H9 (cell line): ENCODE measurements at regions not wholly inside any gene's neighbourhood (a gene's known extent, or its start where the extent isn't known, plus 50 kb on each side); places are given as distances from the start of the nearest gene placed in this dataset.

Experiments
- DNase-seq: peaks from one replicate; pipeline ENCODE4 v3.0.0-alpha.2; 2017
- H2AFZ ChIP-seq: one replicate; pipeline ENCODE4 v1.6.1; 2013; ENCODE audit warnings: mild to moderate bottlenecking, low read length, control low read depth, moderate library complexity
- H2AK5ac ChIP-seq: 2 replicates; pipeline ENCODE4 v1.6.1; 2013; ENCODE audit warnings: low read length, control low read depth, mixed read lengths; ENCODE audit not compliant: insufficient read length
- H2BK120ac ChIP-seq: one replicate; pipeline ENCODE4 v1.6.1; 2013; ENCODE audit warnings: low read depth, mild to moderate bottlenecking, low read length, control low read depth, inconsistent platforms; ENCODE audit not compliant: poor library complexity, severe bottlenecking
- H2BK12ac ChIP-seq: 2 replicates; pipeline ENCODE4 v1.6.1; 2013; ENCODE audit warnings: low read length, control low read depth, mixed read lengths, low read depth; ENCODE audit not compliant: insufficient read length
- H2BK15ac ChIP-seq: 2 replicates; pipeline ENCODE4 v1.6.1; 2013; ENCODE audit warnings: low read depth, low read length, control low read depth
- H2BK20ac ChIP-seq: one replicate; pipeline ENCODE4 v1.6.1; 2013; ENCODE audit warnings: low read depth, mild to moderate bottlenecking, low read length, control low read depth, inconsistent platforms; ENCODE audit not compliant: poor library complexity, severe bottlenecking
- H2BK5ac ChIP-seq: 2 replicates; pipeline ENCODE4 v1.6.1; 2013; ENCODE audit warnings: low read length, control low read depth, mixed read lengths; ENCODE audit not compliant: insufficient read length
- H3K14ac ChIP-seq: 2 replicates; pipeline ENCODE4 v1.6.1; 2013; ENCODE audit warnings: low read length, control low read depth; ENCODE audit not compliant: insufficient read depth
- H3K18ac ChIP-seq: 2 replicates; pipeline ENCODE4 v1.6.1; 2013; ENCODE audit warnings: low read depth, mild to moderate bottlenecking, mixed read lengths, low read length, control low read depth; ENCODE audit not compliant: insufficient read length
- H3K23ac ChIP-seq: 2 replicates; pipeline ENCODE4 v1.6.1; 2013; ENCODE audit warnings: low read length, control low read depth, mixed read lengths, low read depth; ENCODE audit not compliant: insufficient read length
- H3K23me2 ChIP-seq: 2 replicates; pipeline ENCODE4 v1.6.1; 2013; ENCODE audit warnings: low read depth, mild to moderate bottlenecking, mixed read lengths, low read length, control low read depth; ENCODE audit not compliant: insufficient read length, poor library complexity, severe bottlenecking
- H3K27ac ChIP-seq: 2 replicates; pipeline ENCODE4 v1.5.1; 2013; ENCODE audit warnings: low read length, control low read depth, mixed read lengths, low read depth; ENCODE audit not compliant: insufficient read length
- H3K27me3 ChIP-seq: 2 replicates; pipeline ENCODE4 v1.6.1; 2013; ENCODE audit warnings: low read length, control low read depth, inconsistent platforms; ENCODE audit not compliant: insufficient read depth
- H3K4ac ChIP-seq: 2 replicates; pipeline ENCODE4 v1.6.1; 2013; ENCODE audit warnings: low read depth, mild to moderate bottlenecking, control low read depth, inconsistent platforms, low read length, moderate library complexity
- H3K4me1 ChIP-seq: 2 replicates; pipeline ENCODE4 v1.6.1; 2013; ENCODE audit warnings: low read length, control low read depth, inconsistent platforms; ENCODE audit not compliant: insufficient read depth
- H3K4me2 ChIP-seq: 2 replicates; pipeline ENCODE4 v1.6.1; 2013; ENCODE audit warnings: low read length, control low read depth, mixed read lengths; ENCODE audit not compliant: insufficient read length, insufficient read depth
- H3K56ac ChIP-seq: 2 replicates; pipeline ENCODE4 v1.6.1; 2013; ENCODE audit warnings: low read depth, mild to moderate bottlenecking, mixed read lengths, low read length, control low read depth; ENCODE audit not compliant: insufficient read length
- H3K79me1 ChIP-seq: 2 replicates; pipeline ENCODE4 v1.6.1; 2013; ENCODE audit warnings: low read depth, mild to moderate bottlenecking, moderate library complexity, low read length, control low read depth, inconsistent platforms; ENCODE audit not compliant: insufficient read depth, poor library complexity, severe bottlenecking
- H3K79me2 ChIP-seq: 2 replicates; pipeline ENCODE4 v1.6.1; 2013; ENCODE audit warnings: low read length, control low read depth, inconsistent platforms; ENCODE audit not compliant: insufficient read depth
- H3K9ac ChIP-seq: 2 replicates; pipeline ENCODE4 v1.6.1; 2013; ENCODE audit warnings: low read length, control low read depth, mixed read lengths; ENCODE audit not compliant: insufficient read length; ENCODE audit errors: extremely low read depth
- H3K9me3 ChIP-seq: one replicate; pipeline ENCODE4 v1.6.1; 2013; ENCODE audit warnings: low read depth, low read length, inconsistent platforms; ENCODE audit not compliant: control insufficient read depth
- H3T11ph ChIP-seq: one replicate; pipeline ENCODE4 v1.6.1; 2013; ENCODE audit warnings: mild to moderate bottlenecking, low read length, control low read depth, inconsistent platforms
- H4K20me1 ChIP-seq: one replicate; pipeline ENCODE4 v1.6.1; 2013; ENCODE audit not compliant: control insufficient read depth, insufficient read length, insufficient read depth
- H4K5ac ChIP-seq: 2 replicates; pipeline ENCODE4 v1.6.1; 2013; ENCODE audit warnings: low read depth, mild to moderate bottlenecking, mixed read lengths, low read length, control low read depth; ENCODE audit not compliant: insufficient read length
- H4K8ac ChIP-seq: replicated peaks from 2 replicates; pipeline ENCODE4 v1.6.1; 2013; ENCODE audit warnings: low read length, control low read depth, mixed read lengths, low read depth; ENCODE audit not compliant: insufficient read length
- H4K91ac ChIP-seq: 2 replicates; pipeline ENCODE4 v1.6.1; 2013; ENCODE audit warnings: low read depth, mild to moderate bottlenecking, moderate library complexity, mixed read lengths, low read length, control low read depth; ENCODE audit not compliant: insufficient read length
- H3K27ac Mint-ChIP-seq, 3 experiments: 2 replicates in 2 of 3; 3 replicates in 1 of 3; pipeline ENCODE4 v1.8.0; 2020 to 2021; ENCODE audit warnings: mixed read lengths in 3 of 3, mild to moderate bottlenecking in 1 of 3, moderate library complexity in 1 of 3
- H3K27me3 Mint-ChIP-seq: 2 replicates; pipeline ENCODE4 v1.8.0; 2021; ENCODE audit warnings: low read depth, mild to moderate bottlenecking, moderate library complexity, mixed read lengths
- H3K36me3 Mint-ChIP-seq, 3 experiments: 2 replicates in 2 of 3; 3 replicates in 1 of 3; pipeline ENCODE4 v1.8.0; 2020 to 2021; ENCODE audit warnings: low read depth in 3 of 3, mixed read lengths in 3 of 3; ENCODE audit not compliant: insufficient read depth in 1 of 3
- H3K4me1 Mint-ChIP-seq, 2 experiments: 2 replicates each; pipeline ENCODE4 v1.8.0; 2020; ENCODE audit warnings: mixed read lengths in 2 of 2
- H3K4me3 Mint-ChIP-seq, 2 experiments: 2 replicates in 1 of 2; 3 replicates in 1 of 2; pipeline ENCODE4 v1.8.0; 2020 to 2021; ENCODE audit warnings: mild to moderate bottlenecking in 2 of 2, mixed read lengths in 2 of 2, moderate library complexity in 1 of 2
- H3K9me3 Mint-ChIP-seq, 2 experiments: 2 replicates in 1 of 2; 3 replicates in 1 of 2; pipeline ENCODE4 v1.8.0; 2020; ENCODE audit warnings: mild to moderate bottlenecking in 2 of 2, mixed read lengths in 2 of 2, moderate library complexity in 1 of 2
- CTCF ChIP-seq: fragments of 200-600 bp; sonication (generic); conservative IDR thresholded peaks from 3 replicates; pipeline ENCODE4 v1.8.0; 2021; ENCODE audit warnings: antibody characterized with exemption, mild to moderate bottlenecking
- WGBS: extraction: QIAGEN DNeasy Blood & Tissue Kit; methylation state at CpG from one replicate; pipeline ENCODE4 v1.1.7; 2013; ENCODE audit warnings: missing lambda C conversion rate, low lambda C conversion rate, mixed read lengths; ENCODE audit not compliant: insufficient read length; ENCODE audit errors: extremely low coverage; 5-methylcytosine and 5-hydroxymethylcytosine counted together

DNA sequence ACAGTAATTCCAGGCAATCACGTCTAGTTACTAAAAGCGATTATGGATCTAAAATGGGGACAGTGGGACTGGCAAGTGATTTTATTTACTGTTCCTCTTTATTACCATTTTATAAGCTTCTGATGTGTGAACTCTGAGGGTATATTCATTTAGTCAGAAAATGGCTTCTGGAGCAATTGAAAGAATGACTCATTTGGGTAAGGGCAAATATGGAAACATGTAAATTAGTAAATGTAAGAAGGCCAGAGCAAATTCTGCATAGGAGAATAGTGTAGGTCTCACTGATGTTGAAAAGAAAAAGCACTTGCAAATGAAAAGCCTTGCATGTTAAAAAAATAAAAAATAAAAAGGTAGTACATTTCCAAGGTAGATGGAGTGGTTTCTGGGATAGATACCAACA, 262.2 kb downstream of the KLF5 start:
- Histone ChIP-seq H4K91ac (no peak overlapping the region), H2BK5ac (no peak overlapping the region), H2BK120ac (no peak overlapping the region), H3K4me1 (no peaks in the 10 kb centered on the region), H2BK15ac (no peak overlapping the region), H4K5ac (no peak overlapping the region), H3K9ac (no peak overlapping the region), H3K23me2 (no peaks in the 10 kb centered on the region), H3K27me3 (no peaks in the 10 kb centered on the region), H2BK20ac (no peak overlapping the region), H3K4ac (no peak overlapping the region), H4K20me1 (no peaks in the 10 kb centered on the region), H3K9me3 (no peaks in the 10 kb centered on the region), H3K18ac (no peak overlapping the region), H3K14ac (no peak overlapping the region), H3K23ac (no peak overlapping the region), H3T11ph (no peak overlapping the region), H3K79me2 (no peaks in the 10 kb centered on the region), H2AK5ac (no peak overlapping the region), H3K56ac (no peak overlapping the region), H3K4me2 (no peak overlapping the region), H3K27ac (no peak overlapping the region), H3K79me1 (no peaks in the 10 kb centered on the region), H2BK12ac (no peak overlapping the region), H4K8ac (no peak overlapping the region), H2AFZ (no peak overlapping the region)
- no peak overlapping the region for H3K4me3 Mint-ChIP-seq
- no peak for TF ChIP-seq CTCF
- H3K4me1 Mint-ChIP-seq, result no peaks in the 10 kb centered on the region
- H3K36me3 Mint-ChIP-seq, result no peaks in the 10 kb centered on the region
- no peak for DNase-seq
- no peak overlapping the region for H3K27ac Mint-ChIP-seq
- no peaks in the 10 kb centered on the region for H3K27me3 Mint-ChIP-seq
- no CpG with 5 or more reads among the region's 2 CpGs for WGBS
- no peaks in the 10 kb centered on the region for H3K9me3 Mint-ChIP-seq
